HepG2 (cell line): ENCODE measurements at regions not wholly inside any gene's neighbourhood (a gene's known extent, or its start where the extent isn't known, plus 50 kb on each side); places are given as distances from the start of the nearest gene placed in this dataset.

Experiments used
- ATF2 ChIP-seq: sonication (generic); formaldehyde crosslinking; IDR thresholded peaks from 2 replicates; pipeline ENCODE4 v1.4.0; 2020; ENCODE audit warnings: missing genetic modification reagents
- CBX2 ChIP-seq, 2 experiments: fragments of 200-600 bp in 1 of 2; sonication (generic); formaldehyde crosslinking in 1 of 2; IDR thresholded peaks; 2 replicates each; pipeline versions ENCODE4 v1.7.0 to v1.8.1; 2018 to 2022; ENCODE audit warnings: low read depth in 2 of 2, low read length in 1 of 2, mild to moderate bottlenecking in 1 of 2, missing genetic modification reagents in 1 of 2
- CEBPG ChIP-seq: IDR thresholded peaks from 2 replicates; pipeline ENCODE4 v1.6.1; 2016
- HNRNPH1 ChIP-seq: fragments of 200-400 bp; formaldehyde crosslinking; optimal IDR thresholded peaks from 2 replicates; pipeline ENCODE3; 2017; ENCODE audit warnings: mild to moderate bottlenecking, low read depth, low read length
- KAT8 ChIP-seq: IDR thresholded peaks from 2 replicates; pipeline ENCODE4 v1.6.1; 2016; ENCODE audit warnings: missing genetic modification reagents, missing compliant biosample characterization
- KDM3A ChIP-seq: IDR thresholded peaks from 2 replicates; pipeline ENCODE4 v1.6.1; 2018; ENCODE audit warnings: low read depth, missing compliant biosample characterization
- MXI1 ChIP-seq: IDR thresholded peaks from 3 replicates; pipeline ENCODE4 v1.6.1; 2012; ENCODE audit warnings: low read depth, low read length, inconsistent platforms, borderline replicate concordance
- NR2F1 ChIP-seq, 2 experiments: fragments of 450-650 bp in 1 of 2; formaldehyde crosslinking in 1 of 2; IDR thresholded peaks; 2 replicates each; pipeline versions ENCODE4 v1.5.0 to v1.6.1; 2016 to 2020; ENCODE audit warnings: mild to moderate bottlenecking in 1 of 2, missing compliant biosample characterization in 1 of 2, missing genetic modification reagents in 1 of 2, moderate library complexity in 1 of 2
- NRL ChIP-seq: sonication (generic); formaldehyde crosslinking; IDR thresholded peaks from 2 replicates; pipeline ENCODE4 v1.5.0; 2020; ENCODE audit warnings: missing genetic modification reagents, mild to moderate bottlenecking, moderate library complexity, borderline replicate concordance
- PAX8 ChIP-seq: sonication (generic); formaldehyde crosslinking; IDR thresholded peaks from 2 replicates; pipeline ENCODE4 v1.8.0; 2022; ENCODE audit warnings: mild to moderate bottlenecking, missing genetic modification reagents, borderline replicate concordance
- RCOR2 ChIP-seq: IDR thresholded peaks from 2 replicates; pipeline ENCODE4 v1.6.1; 2016; ENCODE audit warnings: missing biosample characterization, missing genetic modification reagents
- RELA ChIP-seq: sonication (generic); formaldehyde crosslinking; IDR thresholded peaks from 2 replicates; pipeline ENCODE4 v1.4.0; 2020; ENCODE audit warnings: missing genetic modification reagents
- SIN3A ChIP-seq: IDR thresholded peaks from 2 replicates; pipeline ENCODE4 v1.6.1; 2011; ENCODE audit warnings: low read depth, mild to moderate bottlenecking, control low read depth, low read length, borderline replicate concordance
- YEATS2 ChIP-seq: sonication (generic); formaldehyde crosslinking; IDR thresholded peaks from 2 replicates; pipeline ENCODE4 v1.4.0; 2020; ENCODE audit warnings: missing genetic modification reagents, borderline replicate concordance
- ZNF354B ChIP-seq: sonication (generic); formaldehyde crosslinking; IDR thresholded peaks from 2 replicates; pipeline ENCODE4 v1.8.0; 2022; ENCODE audit warnings: mild to moderate bottlenecking, missing genetic modification reagents
- ZNF414 ChIP-seq: sonication (generic); formaldehyde crosslinking; IDR thresholded peaks from 2 replicates; pipeline ENCODE4 v1.5.0; 2020; ENCODE audit warnings: missing genetic modification reagents
- ZNF431 ChIP-seq: sonication (generic); formaldehyde crosslinking; IDR thresholded peaks from 2 replicates; pipeline ENCODE4 v1.9.0; 2022; ENCODE audit warnings: missing genetic modification reagents, low read depth, mild to moderate bottlenecking, borderline replicate concordance
- ZNF784 ChIP-seq: sonication (generic); formaldehyde crosslinking; IDR thresholded peaks from 2 replicates; pipeline ENCODE4 v1.5.1; 2020; ENCODE audit warnings: missing genetic modification reagents, mild to moderate bottlenecking, borderline replicate concordance

- TF ChIP-seq ATF2 (CRISPR knock-in tag) (peak; percentile 53), YEATS2 (peak; percentile 68; the same call in 1 of the 2 replicates), ZNF431 (CRISPR knock-in tag) (no peak), KDM3A (CRISPR knock-in tag) (no peak; the same call in 1 of the 2 replicates), ZNF784 (CRISPR knock-in tag) (no peak), NR2F1 (CRISPR knock-in tag; IDR thresholded peaks at IDR 0.05) (peak in 1 of 2 experiments; percentile 41; a peak in 1 of 4 replicates), RCOR2 (peak; percentile 92), ZNF414 (no peak), CBX2 (IDR thresholded peaks at IDR 0.05; ENCODE audit: low read depth, low read length) (no peak), CBX2 (CRISPR knock-in tag; IDR thresholded peaks at IDR 0.05; ENCODE audit: low read depth) (0 out of 2 replicates have a peak, but pooled peaks have one; percentile 32), MXI1 (no peak; the same call in 2 of the 3 replicates), HNRNPH1 (no peak), RELA (CRISPR knock-in tag) (no peak), CEBPG (peak; percentile 66), SIN3A (0 out of 2 replicates have a peak, but pooled peaks have one; percentile 26), PAX8 (CRISPR knock-in tag) (no peak), KAT8 (peak; percentile 77), ZNF354B (CRISPR knock-in tag) (no peak), NRL (CRISPR knock-in tag) (no peak)
These were observed 64.6 kb upstream of the PIM1 start (continued) for GRCh38 chr6:37105148-37106050.
